Epithelial cell of proximal tubule (primary cell): ENCODE measurements at regions not wholly inside any gene's neighbourhood (a gene's known extent, or its start where the extent isn't known, plus 50 kb on each side); places are given as distances from the start of the nearest gene placed in this dataset.

Source experiments
- DNase-seq: peaks from one replicate; pipeline ENCODE4 v3.0.0-alpha.2; 2011; ENCODE audit warnings: low read depth
- H3K4me3 ChIP-seq: 2 replicates; pipeline ENCODE4 v1.5.1; 2011; ENCODE audit warnings: low read depth, mild to moderate bottlenecking, low read length
- CTCF ChIP-seq: conservative IDR thresholded peaks from 2 replicates; pipeline ENCODE4 v1.5.1; 2012; ENCODE audit warnings: low read depth, mild to moderate bottlenecking, low read length

GRCh38 chr14:80403036-80403435, 191.7 kb upstream of the DIO2 start:
- DNase-seq, result peak; percentile 55
- TF ChIP-seq CTCF, result no peak
- no peak overlapping the region for H3K4me3 ChIP-seq

DNA sequence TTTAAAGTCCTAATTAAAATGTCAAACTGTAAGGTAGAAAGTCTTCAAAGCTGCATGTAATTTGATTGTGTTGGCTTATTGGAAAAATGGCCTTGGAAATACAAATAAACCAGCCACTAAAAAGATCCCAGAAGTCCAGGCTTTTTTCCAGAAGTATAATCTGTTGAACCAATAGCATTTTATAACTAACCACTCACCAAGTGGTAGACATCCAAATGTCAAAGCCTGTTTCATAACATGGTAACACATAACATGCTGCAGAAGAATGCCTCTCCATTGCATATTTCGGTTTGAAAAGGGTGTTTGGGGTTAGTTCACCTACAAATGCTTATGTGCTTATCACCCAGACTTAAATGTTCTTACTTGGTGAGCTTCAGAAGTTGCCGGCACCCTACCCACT, 183.7 kb upstream of the DIO2 start:
- no peak for DNase-seq
- no peak overlapping the region for H3K4me3 ChIP-seq
- no peak for TF ChIP-seq CTCF

DNA sequence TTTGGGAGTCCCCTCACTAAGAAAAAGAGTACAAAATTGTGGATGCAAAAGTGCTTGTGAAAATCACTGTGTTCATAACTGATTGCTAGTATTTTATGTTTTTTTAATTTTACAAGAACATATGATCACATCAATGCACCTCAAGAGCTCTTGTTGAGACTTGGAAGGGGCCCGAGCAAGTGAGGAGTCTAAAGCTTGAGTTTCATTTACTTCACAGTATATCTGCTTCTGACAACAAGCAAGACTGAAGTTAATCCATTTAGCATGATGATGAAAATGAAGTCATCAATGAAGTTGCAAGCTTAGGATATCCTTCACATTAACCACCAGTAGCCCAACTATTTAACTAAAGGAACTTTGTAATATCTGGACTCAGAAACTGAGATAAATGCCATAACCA, 182.5 kb upstream of the DIO2 start:
- TF ChIP-seq CTCF, result no peak
- DNase-seq, result no peak
- H3K4me3 ChIP-seq, result no peak overlapping the region

- no peak for TF ChIP-seq CTCF
- H3K4me3 ChIP-seq, result no peak overlapping the region
- peak; percentile 50 for DNase-seq
Measured at GRCh38 chr14:80390906-80391305, 179.6 kb upstream of the DIO2 start.

GRCh38 chr14:80388980-80389711, 177.8 kb upstream of the DIO2 start:
- DNase-seq, result peak; percentile 83
- no peak overlapping the region for H3K4me3 ChIP-seq
- no peak for TF ChIP-seq CTCF

- no peak overlapping the region for H3K4me3 ChIP-seq
- no peak for DNase-seq
- no peak for TF ChIP-seq CTCF
Measured at GRCh38 chr14:80387563-80387981, 176.3 kb upstream of the DIO2 start.

- no peak overlapping the region for H3K4me3 ChIP-seq
- DNase-seq, result no peak
- TF ChIP-seq CTCF, result no peak
Measured at GRCh38 chr14:80385336-80385735, 174.0 kb upstream of the DIO2 start.
